ENCODE measurements at regions not wholly inside any gene's neighbourhood (a gene's known extent, or its start where the extent isn't known, plus 50 kb on each side); places are given as distances from the start of the nearest gene placed in this dataset.

DNA sequence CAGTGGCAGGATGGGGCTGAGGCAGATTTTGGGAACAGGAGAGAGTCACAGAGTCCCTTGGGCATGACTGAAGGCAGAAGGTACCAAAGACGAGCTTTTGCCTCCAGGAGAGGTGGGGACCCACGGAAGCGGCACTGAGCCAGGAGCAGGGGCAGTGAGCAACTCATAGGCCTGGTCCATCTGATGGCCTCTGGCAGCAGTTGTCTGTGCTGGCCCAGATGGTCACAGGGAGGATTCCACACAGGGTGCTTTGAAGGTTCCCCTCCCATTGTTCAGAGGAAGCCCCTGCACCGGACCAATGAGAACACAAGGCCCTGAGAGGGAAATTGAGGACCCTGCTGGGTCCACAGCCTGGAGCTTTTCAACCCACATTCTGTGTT is 360.3 kb upstream of the TNRC6C start:
- ATAC-seq: no peak
- TF ChIP-seq POLR2A (IDR thresholded peaks at IDR 0.05): no peak
- TF ChIP-seq, protein P1, sequence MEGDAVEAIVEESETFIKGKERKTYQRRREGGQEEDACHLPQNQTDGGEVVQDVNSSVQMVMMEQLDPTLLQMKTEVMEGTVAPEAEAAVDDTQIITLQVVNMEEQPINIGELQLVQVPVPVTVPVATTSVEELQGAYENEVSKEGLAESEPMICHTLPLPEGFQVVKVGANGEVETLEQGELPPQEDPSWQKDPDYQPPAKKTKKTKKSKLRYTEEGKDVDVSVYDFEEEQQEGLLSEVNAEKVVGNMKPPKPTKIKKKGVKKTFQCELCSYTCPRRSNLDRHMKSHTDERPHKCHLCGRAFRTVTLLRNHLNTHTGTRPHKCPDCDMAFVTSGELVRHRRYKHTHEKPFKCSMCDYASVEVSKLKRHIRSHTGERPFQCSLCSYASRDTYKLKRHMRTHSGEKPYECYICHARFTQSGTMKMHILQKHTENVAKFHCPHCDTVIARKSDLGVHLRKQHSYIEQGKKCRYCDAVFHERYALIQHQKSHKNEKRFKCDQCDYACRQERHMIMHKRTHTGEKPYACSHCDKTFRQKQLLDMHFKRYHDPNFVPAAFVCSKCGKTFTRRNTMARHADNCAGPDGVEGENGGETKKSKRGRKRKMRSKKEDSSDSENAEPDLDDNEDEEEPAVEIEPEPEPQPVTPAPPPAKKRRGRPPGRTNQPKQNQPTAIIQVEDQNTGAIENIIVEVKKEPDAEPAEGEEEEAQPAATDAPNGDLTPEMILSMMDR (IDR thresholded peaks at IDR 0.05): no peak
- Histone ChIP-seq H3K4me1 (peaks cover 0 to 28% (median 24%) of the 10 kb centered on the region in 12 donors), H3K27ac (no peak overlapping the region), H3K4me3 (no peak overlapping the region), H3K9me3 (no peaks in the 10 kb centered on the region), H3K27me3 (no peaks in the 10 kb centered on the region), H3K36me3 (no peaks in the 10 kb centered on the region)
- 86 to 92% (median 87%) methylated on average over 4 of the region's 4 CpGs for WGBS, 4 donors
- intact Hi-C loops (cut with DNase I): loop anchor here in 1 of 10 donors (5.0 kb wide), 1 partner anchor 129 kb away; no protein-coding TSS in a partner anchor
- no peak for DNase-seq

DNA sequence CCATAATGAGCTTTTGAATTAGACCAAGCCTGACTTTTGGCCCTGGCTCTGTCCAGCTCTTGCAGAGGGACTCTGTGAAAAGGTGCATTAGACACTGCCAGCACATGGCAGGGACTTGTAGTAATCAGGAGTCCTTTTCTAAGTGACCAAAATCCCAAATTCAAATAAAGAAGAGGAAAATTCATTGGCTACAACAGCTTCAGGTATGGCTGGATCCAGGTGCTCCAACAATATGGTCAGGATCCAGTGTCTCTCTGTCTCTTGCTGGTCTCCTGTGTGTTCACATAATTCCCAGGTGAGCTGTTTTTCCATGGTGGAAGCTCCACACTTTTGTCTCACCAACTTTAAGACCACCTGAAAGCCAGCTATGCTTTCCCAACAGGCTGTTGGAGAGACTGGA is 358.8 kb upstream of the TNRC6C start:
- TF ChIP-seq POLR2A (IDR thresholded peaks at IDR 0.05): no peak
- TF ChIP-seq, protein P1 (IDR thresholded peaks at IDR 0.05): no peak

DNA sequence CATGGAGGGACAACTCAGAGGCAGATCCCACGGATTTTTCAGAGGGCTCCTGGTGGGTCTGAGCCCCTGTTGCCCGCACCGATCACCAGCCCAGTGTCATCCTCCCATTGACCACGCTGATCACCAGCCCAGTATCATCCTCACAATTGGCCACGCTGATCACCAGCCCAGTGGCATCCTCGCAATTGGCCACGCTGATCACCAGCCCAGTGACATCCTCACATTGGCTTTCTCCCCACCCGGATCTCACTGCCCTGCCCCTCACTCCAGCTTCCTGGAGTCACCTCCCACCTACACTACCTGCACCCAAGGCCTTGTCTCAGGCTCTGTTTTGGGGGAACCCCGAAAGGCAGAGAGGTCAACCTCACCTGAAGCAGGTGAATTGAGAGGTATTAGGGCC is 358.2 kb upstream of the TNRC6C start:
- Histone ChIP-seq H3K27ac (peak overlapping the region in 8 of 12 donors; percentile 90 to 96 (median 92)), H3K4me1 (peaks cover 0 to 37% (median 28%) of the 10 kb centered on the region in 12 donors), H3K9me3 (no peaks in the 10 kb centered on the region), H3K36me3 (no peaks in the 10 kb centered on the region), H3K4me3 (no peak overlapping the region), H3K27me3 (no peaks in the 10 kb centered on the region)
- intact Hi-C loops (cut with DNase I): loop anchor here in 4 of 10 donors (5.0 to 10.0 kb wide), 5 partner anchors 48 to 137 kb away; no protein-coding TSS in a partner anchor
- DNase-seq: no peak
- ATAC-seq: no peak
- TF ChIP-seq, protein P1 (IDR thresholded peaks at IDR 0.05): no peak
- TF ChIP-seq POLR2A (IDR thresholded peaks at IDR 0.05): no peak
- WGBS, 4 donors: 90 to 94% (median 93%) methylated on average over 6 to 9 of the region's 9 CpGs

More for the DNA sequence above, 358.8 kb upstream of the TNRC6C start:
- ATAC-seq: no peak
- no peaks in the 10 kb centered on the region for H3K36me3 ChIP-seq
- H3K9me3 ChIP-seq: no peaks in the 10 kb centered on the region
- intact Hi-C loops (cut with DNase I): loop anchor here in 5 of 10 donors (5.0 to 10.0 kb wide), 6 partner anchors 47 to 138 kb away; no protein-coding TSS in a partner anchor
- H3K27me3 ChIP-seq: no peaks in the 10 kb centered on the region
- peaks cover 0 to 37% (median 28%) of the 10 kb centered on the region in 12 donors for H3K4me1 ChIP-seq
- DNase-seq: no peak
- no peak overlapping the region for H3K27ac ChIP-seq
- no peak overlapping the region for H3K4me3 ChIP-seq

DNA sequence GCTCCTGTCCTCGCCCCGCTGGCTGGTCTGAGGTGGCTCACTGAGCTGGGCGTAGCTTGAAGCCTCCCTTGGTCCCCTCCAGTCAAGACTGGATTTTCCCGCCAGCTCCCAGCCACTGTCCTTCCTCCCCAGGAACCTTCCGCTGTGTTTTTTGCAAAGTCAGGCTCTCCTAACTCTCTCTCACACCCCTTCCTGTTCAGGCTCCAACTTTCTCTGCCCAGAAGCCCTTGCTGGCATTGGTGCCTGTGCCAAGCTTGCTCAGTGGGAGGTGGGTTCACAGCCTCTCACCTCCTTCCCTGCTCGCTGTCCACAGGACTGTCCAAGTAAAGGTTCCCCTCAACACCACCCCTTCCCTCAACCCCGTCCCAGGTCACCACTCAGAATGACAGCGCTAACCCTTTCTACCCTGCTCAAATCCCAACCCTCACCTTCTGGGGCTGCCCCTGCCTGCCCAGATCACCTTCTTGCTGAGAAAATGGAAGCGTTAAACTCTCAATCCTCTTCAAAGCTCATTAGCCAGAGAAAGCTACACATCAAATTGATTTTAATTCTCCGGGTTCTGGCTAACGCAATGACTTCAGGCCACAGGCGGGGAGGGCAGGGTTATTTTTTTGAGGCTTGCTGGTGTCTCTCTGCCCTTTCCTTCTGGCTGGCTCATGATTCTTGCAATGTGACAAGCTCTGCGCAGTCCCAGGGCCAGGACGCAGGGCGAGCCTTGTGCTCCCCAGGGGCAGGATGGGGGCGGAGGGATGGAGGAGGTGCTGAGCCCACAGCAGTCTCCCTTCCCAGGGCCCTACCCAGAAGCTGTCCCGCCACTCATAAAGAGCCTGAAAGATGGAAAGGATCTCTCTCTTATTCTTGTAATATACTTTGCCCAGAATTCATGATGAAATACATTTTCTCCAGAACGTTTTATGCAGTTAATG is 357.2 kb upstream of the TNRC6C start:
- TF ChIP-seq POLR2A (IDR thresholded peaks at IDR 0.05): no peak
- TF ChIP-seq, protein P1 (IDR thresholded peaks at IDR 0.05): no peak
- ATAC-seq (peak in 3 of 4 donors; percentile 44 to 52 (median 49)), DNase-seq (peak; percentile 63 to 80 (median 69))
- intact Hi-C loops (cut with DNase I): loop anchor here in 4 of 10 donors (5.0 to 10.0 kb wide), 5 partner anchors 49 to 136 kb away; no protein-coding TSS in a partner anchor
- Histone ChIP-seq H3K27ac (peak overlapping the region; percentile 81 to 98 (median 92)), H3K4me3 (no peak overlapping the region), H3K9me3 (no peaks in the 10 kb centered on the region), H3K27me3 (no peaks in the 10 kb centered on the region), H3K36me3 (no peaks in the 10 kb centered on the region), H3K4me1 (peaks cover 0 to 37% (median 28%) of the 10 kb centered on the region in 12 donors)
- WGBS, 4 donors: 67 to 76% (median 68%) methylated on average over 17 to 18 of the region's 18 CpGs
